Suppressor macrophage treated with lipopolysaccharide for 4 hours (primary cell): ENCODE measurements at regions not wholly inside any gene's neighbourhood (a gene's known extent, or its start where the extent isn't known, plus 50 kb on each side); places are given as distances from the start of the nearest gene placed in this dataset.

Experiments
- DNase-seq: peaks from one replicate; pipeline ENCODE4 v3.0.0-alpha.2; 2020

- DNase-seq: no peak
These were observed 183.3 kb upstream of the DOK6 start for GRCh38 chr18:69217196-69218000.

- no peak for DNase-seq
These were observed 180.2 kb upstream of the DOK6 start for GRCh38 chr18:69220529-69220928.

GRCh38 chr18:69222089-69222488, 178.6 kb upstream of the DOK6 start:
- no peak for DNase-seq

GRCh38 chr18:69226971-69227370, 173.7 kb upstream of the DOK6 start:
- DNase-seq: no peak

GRCh38 chr18:69230204-69230603, 170.5 kb upstream of the DOK6 start:
- DNase-seq: no peak

- DNase-seq: no peak
These were observed 167.1 kb upstream of the DOK6 start for GRCh38 chr18:69233465-69234054.

- DNase-seq: no peak
These were observed 160.6 kb upstream of the DOK6 start for GRCh38 chr18:69239849-69240674.

GRCh38 chr18:69246027-69246426, 154.7 kb upstream of the DOK6 start:
- DNase-seq: no peak

GRCh38 chr18:69250305-69251151, 150.2 kb upstream of the DOK6 start:
- DNase-seq: no peak

GRCh38 chr18:69257861-69258458, 142.7 kb upstream of the DOK6 start:
- DNase-seq: no peak

GRCh38 chr18:69259282-69259681, 141.4 kb upstream of the DOK6 start:
- DNase-seq: no peak

GRCh38 chr18:69261406-69261805, 139.3 kb upstream of the DOK6 start:
- no peak for DNase-seq

GRCh38 chr18:69265656-69266055, 135.0 kb upstream of the DOK6 start:
- no peak for DNase-seq

GRCh38 chr18:69267895-69268294, 132.8 kb upstream of the DOK6 start:
- no peak for DNase-seq

- no peak for DNase-seq
These were observed 118.3 kb upstream of the DOK6 start for GRCh38 chr18:69282371-69282770.

- DNase-seq: no peak
These were observed 109.6 kb upstream of the DOK6 start for GRCh38 chr18:69291044-69291443.

- DNase-seq: no peak
These were observed 108.9 kb upstream of the DOK6 start for GRCh38 chr18:69291755-69292154.

GRCh38 chr18:69300185-69300584, 100.5 kb upstream of the DOK6 start:
- no peak for DNase-seq

- no peak for DNase-seq
These were observed 92.1 kb upstream of the DOK6 start for GRCh38 chr18:69308619-69309018.

- no peak for DNase-seq
These were observed 74.6 kb upstream of the DOK6 start for GRCh38 chr18:69326094-69326493.

- no peak for DNase-seq
These were observed 72.6 kb upstream of the DOK6 start for GRCh38 chr18:69328086-69328485.

- no peak for DNase-seq
These were observed 70.2 kb upstream of the DOK6 start for GRCh38 chr18:69330385-69331005.
